Activated CD4-positive, alpha-beta memory T cell treated with anti-CD3 and anti-CD28 coated beads, Interleukin-2, amount 10 ng/mL, durations not matched to agents 7 days and 5 days (primary cell): ENCODE measurements at regions not wholly inside any gene's neighbourhood (a gene's known extent, or its start where the extent isn't known, plus 50 kb on each side); places are given as distances from the start of the nearest gene placed in this dataset.

Experiments used
- CTCF ChIA-PET: fragments of 350-600 bp; sonication (Branson Sonifier 250); formaldehyde crosslinking; loops from one replicate; lab custom pipeline; 2021; ENCODE audit warnings: antibody characterized with exemption, inconsistent platforms; lab: Charles Lee
- POLR2A ChIA-PET: fragments of 350-600 bp; sonication (Branson Sonifier 250); formaldehyde crosslinking; loops from one replicate; lab custom pipeline; 2021; ENCODE audit warnings: antibody characterized with exemption; lab: Charles Lee
- DNase-seq: peaks from one replicate; pipeline ENCODE4 v3.0.0-alpha.2; 2020
- H3K27ac Mint-ChIP-seq: one replicate; pipeline ENCODE4 v1.8.0; 2021; ENCODE audit warnings: mild to moderate bottlenecking, mixed read lengths
- H3K27me3 Mint-ChIP-seq: one replicate; pipeline ENCODE4 v1.8.0; 2021; ENCODE audit warnings: mixed read lengths
- H3K36me3 Mint-ChIP-seq: one replicate; pipeline ENCODE4 v1.8.0; 2021; ENCODE audit warnings: low read depth, mixed read lengths
- H3K4me1 Mint-ChIP-seq: one replicate; pipeline ENCODE4 v1.8.0; 2021; ENCODE audit warnings: mixed read lengths
- H3K4me3 Mint-ChIP-seq: one replicate; pipeline ENCODE4 v1.8.0; 2021; ENCODE audit warnings: mild to moderate bottlenecking, mixed read lengths
- H3K9me3 Mint-ChIP-seq: one replicate; pipeline ENCODE4 v1.8.0; 2021; ENCODE audit warnings: mixed read lengths

- ChIA-PET CTCF (interaction anchor here (0.7 kb wide), 1 partner anchor 590 kb away, joined by 3 read pairs; no protein-coding TSS in a partner anchor), POLR2A (no interaction called here)
- Mint-ChIP-seq H3K27ac (no peak overlapping the region), H3K4me1 (no peaks in the 10 kb centered on the region), H3K27me3 (no peaks in the 10 kb centered on the region), H3K4me3 (no peak overlapping the region), H3K36me3 (no peaks in the 10 kb centered on the region), H3K9me3 (no peaks in the 10 kb centered on the region)
- no peak for DNase-seq
Measured at GRCh38 chr12:60138526-60138925, 542.7 kb downstream of the SLC16A7 start.

GRCh38 chr12:60144395-60144794 is 548.6 kb downstream of the SLC16A7 start:
- no peaks in the 10 kb centered on the region for H3K4me1 Mint-ChIP-seq
- no peaks in the 10 kb centered on the region for H3K36me3 Mint-ChIP-seq
- ChIA-PET POLR2A (no interaction called here), CTCF (no interaction called here)
- no peak overlapping the region for H3K4me3 Mint-ChIP-seq
- DNase-seq, result no peak
- no peaks in the 10 kb centered on the region for H3K9me3 Mint-ChIP-seq
- no peak overlapping the region for H3K27ac Mint-ChIP-seq
- no peaks in the 10 kb centered on the region for H3K27me3 Mint-ChIP-seq

- no peak for DNase-seq
- Mint-ChIP-seq H3K4me3 (no peak overlapping the region), H3K27ac (no peak overlapping the region), H3K36me3 (no peaks in the 10 kb centered on the region), H3K9me3 (peaks cover 3% of the 10 kb centered on the region), H3K4me1 (no peaks in the 10 kb centered on the region), H3K27me3 (no peaks in the 10 kb centered on the region)
- ChIA-PET CTCF (no interaction called here), POLR2A (no interaction called here)
Measured at GRCh38 chr12:60148109-60148508, 552.3 kb downstream of the SLC16A7 start.

- Mint-ChIP-seq H3K4me1 (no peaks in the 10 kb centered on the region), H3K27ac (no peak overlapping the region), H3K9me3 (peaks cover 3% of the 10 kb centered on the region), H3K27me3 (no peaks in the 10 kb centered on the region), H3K36me3 (no peaks in the 10 kb centered on the region), H3K4me3 (no peak overlapping the region)
- CTCF ChIA-PET, result no interaction called here
- no peak for DNase-seq
- POLR2A ChIA-PET, result no interaction called here
Measured at GRCh38 chr12:60148831-60149230, 553.0 kb downstream of the SLC16A7 start.

- POLR2A ChIA-PET, result no interaction called here
- Mint-ChIP-seq H3K27ac (no peak overlapping the region), H3K4me3 (no peak overlapping the region), H3K36me3 (no peaks in the 10 kb centered on the region), H3K9me3 (peaks cover 3% of the 10 kb centered on the region), H3K27me3 (no peaks in the 10 kb centered on the region), H3K4me1 (no peaks in the 10 kb centered on the region)
- DNase-seq, result no peak
- CTCF ChIA-PET, result no interaction called here
Measured at GRCh38 chr12:60152756-60153155, 556.9 kb downstream of the SLC16A7 start.

- Mint-ChIP-seq H3K4me3 (no peak overlapping the region), H3K4me1 (no peaks in the 10 kb centered on the region), H3K27me3 (no peaks in the 10 kb centered on the region), H3K27ac (no peak overlapping the region), H3K9me3 (peaks cover 2% of the 10 kb centered on the region), H3K36me3 (no peaks in the 10 kb centered on the region)
- ChIA-PET CTCF (no interaction called here), POLR2A (no interaction called here)
- no peak for DNase-seq
Measured at GRCh38 chr12:60159761-60160160, 563.9 kb downstream of the SLC16A7 start.

- no peaks in the 10 kb centered on the region for H3K27me3 Mint-ChIP-seq
- no peak for DNase-seq
- H3K27ac Mint-ChIP-seq, result no peak overlapping the region
- H3K4me3 Mint-ChIP-seq, result no peak overlapping the region
- ChIA-PET CTCF (no interaction called here), POLR2A (no interaction called here)
- H3K9me3 Mint-ChIP-seq, result peaks cover 2% of the 10 kb centered on the region
- no peaks in the 10 kb centered on the region for H3K4me1 Mint-ChIP-seq
- H3K36me3 Mint-ChIP-seq, result no peaks in the 10 kb centered on the region
Measured at GRCh38 chr12:60162988-60163720, 567.3 kb downstream of the SLC16A7 start.

GRCh38 chr12:60165781-60166180 is 570.0 kb downstream of the SLC16A7 start:
- DNase-seq, result no peak
- POLR2A ChIA-PET, result no interaction called here
- Mint-ChIP-seq H3K4me3 (no peak overlapping the region), H3K9me3 (peaks cover 2% of the 10 kb centered on the region), H3K27ac (no peak overlapping the region), H3K4me1 (no peaks in the 10 kb centered on the region), H3K27me3 (no peaks in the 10 kb centered on the region), H3K36me3 (no peaks in the 10 kb centered on the region)
- CTCF ChIA-PET, result no interaction called here

GRCh38 chr12:60168441-60168840 is 572.6 kb downstream of the SLC16A7 start:
- no peaks in the 10 kb centered on the region for H3K4me1 Mint-ChIP-seq
- CTCF ChIA-PET, result no interaction called here
- H3K4me3 Mint-ChIP-seq, result no peak overlapping the region

GRCh38 chr12:60169904-60170303 is 574.1 kb downstream of the SLC16A7 start:
- no peaks in the 10 kb centered on the region for H3K36me3 Mint-ChIP-seq
- ChIA-PET CTCF (no interaction called here), POLR2A (no interaction called here)
- no peaks in the 10 kb centered on the region for H3K9me3 Mint-ChIP-seq
- H3K4me3 Mint-ChIP-seq, result no peak overlapping the region
- no peaks in the 10 kb centered on the region for H3K27me3 Mint-ChIP-seq
- no peak overlapping the region for H3K27ac Mint-ChIP-seq
- no peak for DNase-seq
- no peaks in the 10 kb centered on the region for H3K4me1 Mint-ChIP-seq

More at GRCh38 chr12:60168441-60168840, 572.6 kb downstream of the SLC16A7 start:
- peaks cover 1% of the 10 kb centered on the region for H3K9me3 Mint-ChIP-seq
- H3K36me3 Mint-ChIP-seq, result no peaks in the 10 kb centered on the region
- no peaks in the 10 kb centered on the region for H3K27me3 Mint-ChIP-seq
- DNase-seq, result no peak
- no peak overlapping the region for H3K27ac Mint-ChIP-seq
- POLR2A ChIA-PET, result no interaction called here

- H3K27ac Mint-ChIP-seq, result no peak overlapping the region
- no peaks in the 10 kb centered on the region for H3K9me3 Mint-ChIP-seq
- CTCF ChIA-PET, result no interaction called here
- DNase-seq, result no peak
- POLR2A ChIA-PET, result no interaction called here
- H3K27me3 Mint-ChIP-seq, result no peaks in the 10 kb centered on the region
- no peaks in the 10 kb centered on the region for H3K4me1 Mint-ChIP-seq
- H3K4me3 Mint-ChIP-seq, result no peak overlapping the region
- no peaks in the 10 kb centered on the region for H3K36me3 Mint-ChIP-seq
Measured at GRCh38 chr12:60172266-60173211, 576.7 kb downstream of the SLC16A7 start.

- Mint-ChIP-seq H3K4me1 (no peaks in the 10 kb centered on the region), H3K36me3 (no peaks in the 10 kb centered on the region), H3K9me3 (no peaks in the 10 kb centered on the region), H3K27me3 (no peaks in the 10 kb centered on the region), H3K4me3 (no peak overlapping the region), H3K27ac (no peak overlapping the region)
- ChIA-PET POLR2A (no interaction called here), CTCF (no interaction called here)
- DNase-seq, result no peak
Measured at GRCh38 chr12:60173224-60174170, 577.7 kb downstream of the SLC16A7 start.

GRCh38 chr12:60174476-60174875 is 578.6 kb downstream of the SLC16A7 start:
- H3K4me1 Mint-ChIP-seq, result no peaks in the 10 kb centered on the region
- H3K4me3 Mint-ChIP-seq, result no peak overlapping the region
- no peaks in the 10 kb centered on the region for H3K36me3 Mint-ChIP-seq

More at GRCh38 chr12:60174476-60174875, 578.6 kb downstream of the SLC16A7 start:
- Mint-ChIP-seq H3K27me3 (no peaks in the 10 kb centered on the region), H3K9me3 (no peaks in the 10 kb centered on the region), H3K27ac (no peak overlapping the region)
- POLR2A ChIA-PET, result no interaction called here
- CTCF ChIA-PET, result no interaction called here
- no peak for DNase-seq
